Transverse colon (tissue), 4 donors: ENCODE measurements at regions not wholly inside any gene's neighbourhood (a gene's known extent, or its start where the extent isn't known, plus 50 kb on each side); places are given as distances from the start of the nearest gene placed in this dataset.
A peak's percentile ranks its signal among the peaks of the same experiment; 100 is the strongest.

Experiments
- DNase-seq: peaks from one replicate; pipeline ENCODE4 v3.0.0-alpha.2; 2019
- H3K27ac ChIP-seq, 4 donors: fragments of 200-600 bp; sonication (generic); 2 replicates each; pipeline ENCODE4 v1.5.1; 2016 to 2018; ENCODE audit warnings: inconsistent platforms in 4 of 4
- H3K27me3 ChIP-seq: fragments of 200-600 bp; sonication (generic); 2 replicates; pipeline ENCODE4 v1.5.1; 2017; ENCODE audit warnings: inconsistent platforms
- H3K36me3 ChIP-seq, 4 donors: fragments of 200-600 bp; sonication (generic); 2 replicates each; pipeline ENCODE4 v1.5.1; 2017 to 2019; ENCODE audit warnings: inconsistent platforms in 4 of 4
- H3K4me1 ChIP-seq, 4 donors: fragments of 200-600 bp; sonication (generic); 2 replicates each; pipeline ENCODE4 v1.5.1; 2017 to 2020; ENCODE audit warnings: inconsistent platforms in 4 of 4
- H3K4me3 ChIP-seq, 4 donors: fragments of 200-600 bp; sonication (generic); 1 replicate in 1 of 4; 2 replicates in 3 of 4; pipeline versions ENCODE4 v1.5.1 to v1.6.1; 2017 to 2019; ENCODE audit warnings: inconsistent platforms in 4 of 4
- H3K9me3 ChIP-seq, 2 donors: fragments of 200-600 bp; sonication (generic); 2 replicates each; pipeline ENCODE4 v1.5.1; 2017 to 2019; ENCODE audit warnings: inconsistent platforms in 2 of 2
- EP300 ChIP-seq: sonication (generic); formaldehyde crosslinking; IDR thresholded peaks from one replicate; pipeline ENCODE4 v1.6.1; 2017; ENCODE audit warnings: antibody characterized with exemption, low read depth
- POLR2A ChIP-seq: fragments of 450-650 bp; IDR thresholded peaks from one replicate; pipeline ENCODE4 v1.6.1; 2016; ENCODE audit warnings: antibody characterized with exemption, mild to moderate bottlenecking, moderate library complexity
- POLR2AphosphoS5 ChIP-seq, 3 donors: sonication (generic); formaldehyde crosslinking; IDR thresholded peaks; one replicate each; pipeline ENCODE4 v1.6.1; 2016; ENCODE audit warnings: antibody characterized with exemption in 3 of 3
- WGBS, 2 donors: methylation state at CpG; one replicate each; pipeline ENCODE4 v1.1.5; 2018; ENCODE audit warnings: low coverage in 1 of 2; 5-methylcytosine and 5-hydroxymethylcytosine counted together
- in situ Hi-C, 4 donors: fragments of 200-750 bp; cut with MboI; loops; one replicate each; pipeline versions ENCODE4 v1.15.0 to v1.15.1; 2017; ENCODE audit warnings: low sequenced_read_pairs in 3 of 4, low pct_ligation_motif_present in 1 of 4, low pct_unique_long_range_greater_than_20kb in 1 of 4
- intact Hi-C: fragments of 100-400 bp; cut with DNase I; formaldehyde crosslinking; loops from one replicate; pipeline ENCODE4 v1.15.1; 2023; ENCODE audit warnings: low total_unique reads
- TF ChIP-seq, protein P1 (sequence below), 5 experiments: fragments of 200-600 bp in 3 of 5; fragments of 450-650 bp in 2 of 5; sonication (generic) in 3 of 5; IDR thresholded peaks; 1 replicate in 2 of 5; 2 replicates in 3 of 5; pipeline ENCODE4 v1.5.1; 2016 to 2017; ENCODE audit warnings: antibody characterized with exemption in 5 of 5, inconsistent platforms in 3 of 5, mild to moderate bottlenecking in 2 of 5, moderate library complexity in 1 of 5

DNA sequence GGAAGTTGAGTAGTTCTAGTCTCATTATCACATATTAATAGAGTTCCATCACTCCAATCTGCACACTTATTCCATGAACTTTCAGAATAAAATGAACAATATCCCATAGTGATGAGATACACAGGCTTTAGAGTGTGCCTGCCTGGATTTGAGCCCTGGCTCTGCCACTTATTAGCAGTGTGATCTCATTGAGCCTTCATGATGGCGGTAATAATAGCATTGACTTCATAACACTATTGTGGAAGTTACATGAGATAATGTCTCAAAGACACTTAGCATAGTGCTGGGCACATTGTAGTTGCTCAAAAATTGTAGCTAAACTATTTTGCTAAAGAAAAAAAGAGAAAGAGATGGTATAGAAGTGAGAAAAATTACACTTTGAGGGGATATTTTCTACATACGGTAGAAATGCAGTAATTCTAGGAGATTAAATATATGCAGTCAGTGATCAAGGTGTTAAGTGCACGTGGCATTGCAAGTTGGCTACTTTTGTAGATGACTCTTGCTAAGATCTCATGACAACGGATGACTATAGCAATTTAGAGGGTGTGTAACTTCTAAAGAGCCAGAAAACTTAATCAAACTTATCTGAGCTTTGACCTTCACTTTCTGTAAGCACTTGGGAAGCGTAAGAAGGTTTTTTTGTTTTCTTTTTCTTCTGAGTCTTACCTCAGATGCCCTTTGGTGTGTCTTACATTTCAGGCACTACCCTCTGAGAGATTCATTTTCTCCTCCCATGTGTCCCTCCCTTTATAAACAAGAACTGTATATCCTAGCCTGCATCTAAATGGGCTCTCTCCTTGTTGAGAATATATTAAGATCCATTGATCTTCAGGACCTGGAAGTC lies 380.6 kb upstream of the NR3C2 start:
- DNase-seq, result no peak
- in situ Hi-C loops, result no loop called here
- Histone ChIP-seq H3K9me3 (no peaks in the 10 kb centered on the region), H3K36me3 (no peaks in the 10 kb centered on the region), H3K27ac (peak overlapping the region; percentile 7 to 63 (median 60)), H3K27me3 (no peaks in the 10 kb centered on the region), H3K4me1 (peaks cover 0 to 16% (median 7%) of the 10 kb centered on the region in 4 donors), H3K4me3 (no peak overlapping the region)
- no peak for TF ChIP-seq EP300
- TF ChIP-seq, protein P1, sequence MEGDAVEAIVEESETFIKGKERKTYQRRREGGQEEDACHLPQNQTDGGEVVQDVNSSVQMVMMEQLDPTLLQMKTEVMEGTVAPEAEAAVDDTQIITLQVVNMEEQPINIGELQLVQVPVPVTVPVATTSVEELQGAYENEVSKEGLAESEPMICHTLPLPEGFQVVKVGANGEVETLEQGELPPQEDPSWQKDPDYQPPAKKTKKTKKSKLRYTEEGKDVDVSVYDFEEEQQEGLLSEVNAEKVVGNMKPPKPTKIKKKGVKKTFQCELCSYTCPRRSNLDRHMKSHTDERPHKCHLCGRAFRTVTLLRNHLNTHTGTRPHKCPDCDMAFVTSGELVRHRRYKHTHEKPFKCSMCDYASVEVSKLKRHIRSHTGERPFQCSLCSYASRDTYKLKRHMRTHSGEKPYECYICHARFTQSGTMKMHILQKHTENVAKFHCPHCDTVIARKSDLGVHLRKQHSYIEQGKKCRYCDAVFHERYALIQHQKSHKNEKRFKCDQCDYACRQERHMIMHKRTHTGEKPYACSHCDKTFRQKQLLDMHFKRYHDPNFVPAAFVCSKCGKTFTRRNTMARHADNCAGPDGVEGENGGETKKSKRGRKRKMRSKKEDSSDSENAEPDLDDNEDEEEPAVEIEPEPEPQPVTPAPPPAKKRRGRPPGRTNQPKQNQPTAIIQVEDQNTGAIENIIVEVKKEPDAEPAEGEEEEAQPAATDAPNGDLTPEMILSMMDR (IDR thresholded peaks at IDR 0.05), result no peak
- 59 to 67% methylated on average over 5 of the region's 5 CpGs for WGBS, 2 donors
- intact Hi-C loops, result no loop called here

DNA sequence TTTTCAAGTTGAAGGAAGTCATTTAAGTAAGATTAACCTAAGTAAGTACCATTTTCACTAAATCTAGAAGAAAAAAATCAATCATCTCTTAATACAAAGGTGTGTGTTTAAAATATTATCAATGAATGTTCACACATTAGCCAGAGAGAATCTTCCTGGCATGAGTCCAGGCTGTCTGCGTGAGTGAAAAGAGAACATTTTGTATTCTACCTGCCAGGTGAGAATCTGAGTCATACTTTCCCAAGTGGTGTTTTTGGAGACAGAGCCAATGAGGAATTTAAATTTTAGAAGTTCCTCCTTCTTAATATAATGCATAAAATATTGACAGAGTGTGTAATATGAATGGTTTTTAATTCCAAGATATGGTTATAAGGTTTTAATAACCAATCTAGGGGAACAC lies 371.8 kb upstream of the NR3C2 start:
- intact Hi-C loops, result no loop called here
- no peak for DNase-seq
- Histone ChIP-seq H3K4me3 (no peak overlapping the region), H3K9me3 (no peaks in the 10 kb centered on the region), H3K27me3 (no peaks in the 10 kb centered on the region), H3K27ac (no peak overlapping the region), H3K4me1 (no peaks in the 10 kb centered on the region), H3K36me3 (no peaks in the 10 kb centered on the region)
- WGBS, 2 donors, result 60 to 78% methylated on average over 1 of the region's 1 CpG
- in situ Hi-C loops, result no loop called here
- TF ChIP-seq, protein P1 (IDR thresholded peaks at IDR 0.05), result no peak
- no peak for TF ChIP-seq POLR2A

DNA sequence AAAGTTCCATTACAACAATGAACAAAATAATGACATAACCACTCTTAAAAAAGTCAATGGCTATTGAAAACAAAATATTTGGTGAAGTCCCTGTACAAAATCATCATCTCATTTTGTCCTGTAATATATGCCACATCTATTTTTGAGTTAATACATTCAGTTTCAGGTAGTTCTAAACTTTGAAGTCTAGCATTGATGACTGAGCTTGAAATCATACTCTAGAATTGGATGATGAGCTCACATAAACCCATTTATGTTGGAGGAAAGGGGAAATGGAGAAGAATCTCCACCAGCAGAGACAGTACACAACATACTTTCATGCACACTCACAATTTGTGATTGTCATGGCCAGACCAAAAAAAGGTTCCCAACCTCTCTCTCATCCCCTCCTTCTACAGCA lies 371.1 kb upstream of the NR3C2 start:
- in situ Hi-C loops, result no loop called here
- H3K36me3 ChIP-seq, result no peaks in the 10 kb centered on the region

DNA sequence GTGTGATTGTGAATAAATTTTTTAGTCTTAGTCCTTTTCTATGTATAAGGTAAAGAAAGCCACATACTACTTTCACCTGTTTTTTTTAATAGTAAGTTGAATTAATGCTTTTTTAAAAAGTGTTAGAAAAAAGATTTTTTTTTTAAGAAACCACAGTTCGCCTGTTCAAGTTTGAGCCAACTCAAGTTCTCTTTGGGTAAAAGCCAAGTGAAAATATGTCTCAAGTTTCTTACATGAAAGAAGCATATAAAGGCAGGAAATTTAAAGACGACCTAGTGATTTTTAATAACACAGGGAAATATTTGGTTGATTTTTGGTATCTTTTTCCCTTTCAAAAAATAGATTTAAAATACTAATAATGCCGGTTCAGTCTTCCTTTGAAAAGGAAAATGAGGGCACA lies 369.9 kb upstream of the NR3C2 start:
- no peaks in the 10 kb centered on the region for H3K36me3 ChIP-seq
- in situ Hi-C loops (no loop called here), intact Hi-C loops (no loop called here)
- no peak overlapping the region for H3K4me3 ChIP-seq
- H3K27ac ChIP-seq, result no peak overlapping the region
- H3K4me1 ChIP-seq, result no peaks in the 10 kb centered on the region
- 68 to 73% methylated on average over 3 of the region's 3 CpGs for WGBS, 2 donors
- DNase-seq, result no peak
- no peak for TF ChIP-seq POLR2A
- TF ChIP-seq, protein P1 (IDR thresholded peaks at IDR 0.05), result no peak
- no peak for TF ChIP-seq EP300
- TF ChIP-seq POLR2AphosphoS5 (IDR thresholded peaks at IDR 0.05), result no peak
- no peaks in the 10 kb centered on the region for H3K9me3 ChIP-seq
- no peaks in the 10 kb centered on the region for H3K27me3 ChIP-seq

More for the DNA sequence above, 371.1 kb upstream of the NR3C2 start:
- no peak for DNase-seq
- no peaks in the 10 kb centered on the region for H3K9me3 ChIP-seq
- TF ChIP-seq, protein P1 (IDR thresholded peaks at IDR 0.05), result no peak
- TF ChIP-seq EP300, result no peak
- no peak for TF ChIP-seq POLR2A
- TF ChIP-seq POLR2AphosphoS5 (IDR thresholded peaks at IDR 0.05), result no peak
- H3K4me3 ChIP-seq, result no peak overlapping the region
- no peak overlapping the region for H3K27ac ChIP-seq
- H3K4me1 ChIP-seq, result no peaks in the 10 kb centered on the region
- no peaks in the 10 kb centered on the region for H3K27me3 ChIP-seq
- intact Hi-C loops, result no loop called here
